Lower leg skin (tissue), 4 donors: ENCODE measurements at regions not wholly inside any gene's neighbourhood (a gene's known extent, or its start where the extent isn't known, plus 50 kb on each side); places are given as distances from the start of the nearest gene placed in this dataset.
"Not testable (repeated sequence)": the region's sequence is repeated elsewhere in the genome, so short reads cannot be mapped to it uniquely, and the experiment has no call there.

Experiments used
- DNase-seq, 2 donors: peaks; one replicate each; pipeline ENCODE4 v3.0.0-alpha.2; 2019; ENCODE audit warnings: low spot score in 2 of 2
- H3K4me3 ChIP-seq: fragments of 200-600 bp; sonication (generic); 2 replicates; pipeline ENCODE4 v1.5.1; 2017; ENCODE audit warnings: mild to moderate bottlenecking, low read depth; ENCODE audit not compliant: poor library complexity, severe bottlenecking
- POLR2A ChIP-seq, 2 donors: fragments of 450-650 bp; IDR thresholded peaks; one replicate each; pipeline ENCODE4 v1.6.1; 2016 to 2017; ENCODE audit warnings: antibody characterized with exemption in 2 of 2, mild to moderate bottlenecking in 1 of 2, moderate library complexity in 1 of 2
- whole genome bisulfite sequencing, 2 donors: methylation state at CpG; one replicate each; pipeline ENCODE4 v1.1.5; 2018; 5-methylcytosine and 5-hydroxymethylcytosine counted together
- intact Hi-C: fragments of 100-400 bp; cut with DNase I; formaldehyde crosslinking; loops from one replicate; pipeline ENCODE4 v1.15.0; 2023; ENCODE audit warnings: low total_unique reads
- TF ChIP-seq, protein P1 (sequence below), 3 donors: fragments of 450-650 bp; IDR thresholded peaks; one replicate each; pipeline ENCODE4 v1.5.1; 2016; ENCODE audit warnings: antibody characterized with exemption in 3 of 3, mild to moderate bottlenecking in 3 of 3, moderate library complexity in 2 of 3

DNA sequence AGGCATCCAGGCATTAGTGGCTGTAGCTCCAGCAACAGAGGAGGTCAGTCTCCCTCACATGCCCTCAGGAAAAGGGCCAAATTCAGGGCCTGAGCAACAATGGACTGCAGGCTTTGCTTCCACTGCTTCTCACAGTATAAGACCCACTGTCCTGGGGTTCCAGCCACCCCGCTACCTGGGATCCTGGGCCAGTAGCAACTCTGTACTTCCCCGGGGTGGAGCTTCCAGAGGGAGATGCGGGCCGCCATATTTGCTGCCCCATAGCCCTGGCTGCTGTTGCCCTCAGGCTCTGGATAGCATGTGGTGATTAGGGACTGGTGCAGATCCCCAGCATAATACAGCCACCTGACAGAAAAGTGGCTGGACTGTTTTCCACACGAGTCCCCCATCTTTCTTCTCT lies 201.1 kb upstream of the POGK start:
- H3K4me3 ChIP-seq = no peak overlapping the region
- WGBS, 2 donors = 71 to 82% methylated on average over 3 to 5 of the region's 5 CpGs
- TF ChIP-seq, protein P1, sequence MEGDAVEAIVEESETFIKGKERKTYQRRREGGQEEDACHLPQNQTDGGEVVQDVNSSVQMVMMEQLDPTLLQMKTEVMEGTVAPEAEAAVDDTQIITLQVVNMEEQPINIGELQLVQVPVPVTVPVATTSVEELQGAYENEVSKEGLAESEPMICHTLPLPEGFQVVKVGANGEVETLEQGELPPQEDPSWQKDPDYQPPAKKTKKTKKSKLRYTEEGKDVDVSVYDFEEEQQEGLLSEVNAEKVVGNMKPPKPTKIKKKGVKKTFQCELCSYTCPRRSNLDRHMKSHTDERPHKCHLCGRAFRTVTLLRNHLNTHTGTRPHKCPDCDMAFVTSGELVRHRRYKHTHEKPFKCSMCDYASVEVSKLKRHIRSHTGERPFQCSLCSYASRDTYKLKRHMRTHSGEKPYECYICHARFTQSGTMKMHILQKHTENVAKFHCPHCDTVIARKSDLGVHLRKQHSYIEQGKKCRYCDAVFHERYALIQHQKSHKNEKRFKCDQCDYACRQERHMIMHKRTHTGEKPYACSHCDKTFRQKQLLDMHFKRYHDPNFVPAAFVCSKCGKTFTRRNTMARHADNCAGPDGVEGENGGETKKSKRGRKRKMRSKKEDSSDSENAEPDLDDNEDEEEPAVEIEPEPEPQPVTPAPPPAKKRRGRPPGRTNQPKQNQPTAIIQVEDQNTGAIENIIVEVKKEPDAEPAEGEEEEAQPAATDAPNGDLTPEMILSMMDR (IDR thresholded peaks at IDR 0.05) = no peak
- no peak for TF ChIP-seq POLR2A (IDR thresholded peaks at IDR 0.05)
- intact Hi-C loops = no loop called here
- no peak for DNase-seq

GRCh38 chr1:166657228-166657627 lies 182.0 kb upstream of the POGK start:
- DNase-seq, intact Hi-C loops, H3K4me3 ChIP-seq: not testable (repeated sequence)
- WGBS, 2 donors = 65 to 69% methylated on average over 2 of the region's 2 CpGs

DNA sequence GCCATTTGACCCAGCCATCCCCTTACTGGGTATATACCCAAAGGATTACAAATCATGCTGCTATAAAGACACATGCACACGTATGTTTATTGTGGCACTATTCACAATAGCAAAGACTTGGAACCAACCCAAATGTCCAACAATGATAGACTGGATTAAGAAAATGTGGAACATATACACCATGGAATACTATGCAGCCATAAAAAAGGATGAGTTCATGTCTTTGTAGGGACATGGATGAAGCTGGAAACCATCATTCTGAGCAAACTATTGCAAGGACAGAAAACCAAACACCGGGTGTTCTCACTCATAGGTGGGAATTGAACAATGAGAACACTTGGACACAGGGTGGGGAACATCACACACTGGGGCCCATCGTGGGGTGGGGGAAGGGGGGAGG lies 172.5 kb upstream of the POGK start:
- DNase-seq, H3K4me3 ChIP-seq, intact Hi-C loops: not testable (repeated sequence)
- WGBS, 2 donors = 76 to 81% methylated on average over 3 of the region's 3 CpGs

- intact Hi-C loops, H3K4me3 ChIP-seq, DNase-seq: not testable (repeated sequence)
- WGBS, 2 donors = 71 to 79% methylated on average over 1 of the region's 1 CpG
These were observed 171.7 kb upstream of the POGK start for GRCh38 chr1:166667600-166667999.

DNA sequence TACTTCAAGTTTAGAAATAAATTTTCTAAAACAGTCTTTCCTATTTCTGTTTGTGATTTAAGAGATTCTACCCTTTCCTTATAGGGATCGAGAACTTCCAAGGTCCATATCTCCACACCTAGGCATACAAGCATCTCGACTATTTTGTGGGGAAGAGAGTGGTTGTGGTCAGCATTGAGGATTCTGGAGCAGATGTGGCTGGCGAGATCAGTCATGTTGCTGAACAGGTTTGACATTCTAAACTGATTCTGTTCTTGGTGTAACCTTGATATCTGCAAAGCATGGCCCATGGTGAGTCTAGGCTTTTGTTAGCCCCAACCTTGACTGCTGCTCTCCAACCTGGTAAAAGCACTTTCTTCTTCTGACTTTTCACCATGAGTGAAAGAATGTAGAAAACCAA lies 167.6 kb upstream of the POGK start:
- no peak for TF ChIP-seq POLR2A (IDR thresholded peaks at IDR 0.05)
- TF ChIP-seq, protein P1 (IDR thresholded peaks at IDR 0.05) = no peak
- WGBS, 2 donors = 79 to 87% methylated on average over 3 of the region's 3 CpGs

GRCh38 chr1:166673722-166674121 lies 165.6 kb upstream of the POGK start:
- H3K4me3 ChIP-seq = no peak overlapping the region
- TF ChIP-seq, protein P1 (IDR thresholded peaks at IDR 0.05) = no peak
- no peak for TF ChIP-seq POLR2A (IDR thresholded peaks at IDR 0.05)
- intact Hi-C loops = no loop called here
- DNase-seq = no peak
- WGBS, 2 donors = 79 to 81% methylated on average over 2 of the region's 2 CpGs

More for the DNA sequence above, 167.6 kb upstream of the POGK start:
- DNase-seq = no peak
- no peak overlapping the region for H3K4me3 ChIP-seq
- intact Hi-C loops = no loop called here

DNA sequence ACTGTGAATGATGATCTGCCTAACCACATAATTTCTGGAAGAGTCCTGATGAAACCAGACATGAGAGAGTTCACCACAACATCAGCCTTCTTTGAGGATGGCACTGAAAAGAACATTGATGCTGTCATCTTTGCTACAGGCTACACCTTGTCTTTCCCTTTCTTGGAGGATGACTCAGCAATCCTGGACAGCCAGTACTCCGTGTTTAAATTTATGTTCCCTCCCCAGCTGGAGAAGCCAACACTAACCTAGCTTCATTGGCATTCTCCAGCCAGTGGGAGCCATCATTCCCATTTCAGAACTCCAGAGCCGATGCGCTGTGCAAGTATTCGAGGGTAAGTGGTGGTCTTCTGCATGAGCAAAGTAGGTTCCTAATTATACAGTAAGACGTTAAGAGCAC lies 164.1 kb upstream of the POGK start:
- no peak for TF ChIP-seq POLR2A (IDR thresholded peaks at IDR 0.05)
- TF ChIP-seq, protein P1 (IDR thresholded peaks at IDR 0.05) = no peak
- 70 to 75% methylated on average over 5 of the region's 5 CpGs for WGBS, 2 donors
- intact Hi-C loops = no loop called here

More for the DNA sequence above, 164.1 kb upstream of the POGK start:
- no peak for DNase-seq
- H3K4me3 ChIP-seq = no peak overlapping the region
